ENCODE measurements at regions not wholly inside any gene's neighbourhood (a gene's known extent, or its start where the extent isn't known, plus 50 kb on each side); places are given as distances from the start of the nearest gene placed in this dataset.

- no peak for TF ChIP-seq SP1 (IDR thresholded peaks at IDR 0.05; ENCODE audit: low read depth, low read length)
- no peak for TF ChIP-seq POLR2AphosphoS5 (IDR thresholded peaks at IDR 0.05; ENCODE audit: low read depth, low read length)
- TF ChIP-seq SUZ12 (IDR thresholded peaks at IDR 0.05; ENCODE audit: low read length) = no peak
- TF ChIP-seq POLR2A (IDR thresholded peaks at IDR 0.05; ENCODE audit: control extremely low read depth in 1 of 2, low read depth in 2 of 2, low read length in 2 of 2) = no peak
- no peak for TF ChIP-seq CTCF (IDR thresholded peaks at IDR 0.05; ENCODE audit: control extremely low read depth in 1 of 3, insufficient read depth in 1 of 3, low read depth in 1 of 3, low read length in 3 of 3)
- TF ChIP-seq RXRA (IDR thresholded peaks at IDR 0.05; ENCODE audit: insufficient read depth, low read depth, low read length) = no peak
- TF ChIP-seq EZH2 (IDR thresholded peaks at IDR 0.05; ENCODE audit: low read depth, low read length, severe bottlenecking) = no peak
- no peak for TF ChIP-seq RAD21 (IDR thresholded peaks at IDR 0.05 in 1 of 2, conservative IDR thresholded peaks at IDR 0.05 in 1 of 2; ENCODE audit: low read depth in 2 of 2, low read length in 2 of 2)
- TF ChIP-seq E2F6 (IDR thresholded peaks at IDR 0.05) = no peak
- TF ChIP-seq KDM1A (IDR thresholded peaks at IDR 0.05; ENCODE audit: borderline replicate concordance, low read length) = no peak
- TF ChIP-seq EP300 (IDR thresholded peaks at IDR 0.05; ENCODE audit: borderline replicate concordance in 1 of 2, low read depth in 2 of 2, low read length in 2 of 2) = no peak
- TF ChIP-seq TEAD4 (IDR thresholded peaks at IDR 0.05; ENCODE audit: low read depth, low read length) = no peak
- no peak for TF ChIP-seq BCL11A (IDR thresholded peaks at IDR 0.05; ENCODE audit: low read depth in 2 of 2, low read length in 2 of 2)
- TF ChIP-seq CEBPB (IDR thresholded peaks at IDR 0.05; ENCODE audit: low read depth, low read length) = no peak
These were observed 560.7 kb downstream of the ZNF608 start for GRCh38 chr5:124185716-124186115.

All from H1 (cell line).